GM19239 (cell line): ENCODE measurements at regions not wholly inside any gene's neighbourhood (a gene's known extent, or its start where the extent isn't known, plus 50 kb on each side); places are given as distances from the start of the nearest gene placed in this dataset.

Source experiments
- DNase-seq: peaks from one replicate; pipeline ENCODE4 v3.0.0; 2011; ENCODE audit warnings: low spot score; ENCODE audit not compliant: insufficient read length
- FAIRE-seq: peaks from 2 replicates; lab custom pipeline; 2011; peaks lifted over from hg19 to GRCh38; lab: Jason Lieb, UNC

- no peak for FAIRE-seq
- DNase-seq: no peak
These were observed 224.9 kb downstream of the UQCRFS1 start for GRCh38 chr19:28988066-28988465.

DNA sequence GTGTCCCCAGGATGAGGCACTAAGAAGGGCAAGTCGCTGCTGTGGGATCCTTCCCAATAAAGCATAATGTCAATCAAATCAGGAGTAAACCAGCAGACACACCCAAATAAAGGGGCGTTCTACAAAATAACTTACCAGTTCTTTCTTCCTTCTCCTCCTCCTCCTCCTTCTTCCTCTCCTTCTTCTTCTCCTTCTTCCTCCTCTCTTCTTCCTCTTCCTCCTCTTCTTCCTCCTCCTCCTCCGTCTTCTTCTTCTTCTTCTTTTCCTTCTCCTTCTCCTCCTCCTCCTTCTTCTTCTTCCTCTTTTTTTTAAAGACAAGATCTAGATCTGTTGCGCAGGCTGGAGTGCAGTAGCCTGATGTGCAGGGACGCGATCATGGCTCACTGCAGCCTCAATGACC is 225.8 kb downstream of the UQCRFS1 start:
- DNase-seq (no peak), FAIRE-seq (no peak)

GRCh38 chr19:28985201-28985600 is 227.8 kb downstream of the UQCRFS1 start:
- DNase-seq (no peak), FAIRE-seq (no peak)

DNA sequence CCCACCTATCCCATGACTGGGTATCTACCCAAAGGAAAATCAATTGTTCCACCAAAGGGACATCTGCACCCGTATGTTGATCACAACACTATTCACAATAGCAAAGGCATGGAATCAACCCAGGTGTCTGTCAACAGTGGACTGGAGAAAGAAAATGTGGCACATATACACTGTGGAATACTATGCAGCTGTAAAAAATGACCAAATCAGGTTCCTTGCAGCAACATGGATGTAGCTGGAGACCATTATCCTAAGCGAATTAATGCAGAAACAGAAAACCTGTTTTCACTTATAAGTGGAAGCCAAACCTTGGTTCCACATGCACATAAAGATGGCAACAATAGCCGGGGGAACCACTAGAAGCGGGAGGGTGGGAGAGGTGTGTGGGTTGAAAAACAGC is 228.6 kb downstream of the UQCRFS1 start:
- DNase-seq (no peak), FAIRE-seq (no peak)

DNA sequence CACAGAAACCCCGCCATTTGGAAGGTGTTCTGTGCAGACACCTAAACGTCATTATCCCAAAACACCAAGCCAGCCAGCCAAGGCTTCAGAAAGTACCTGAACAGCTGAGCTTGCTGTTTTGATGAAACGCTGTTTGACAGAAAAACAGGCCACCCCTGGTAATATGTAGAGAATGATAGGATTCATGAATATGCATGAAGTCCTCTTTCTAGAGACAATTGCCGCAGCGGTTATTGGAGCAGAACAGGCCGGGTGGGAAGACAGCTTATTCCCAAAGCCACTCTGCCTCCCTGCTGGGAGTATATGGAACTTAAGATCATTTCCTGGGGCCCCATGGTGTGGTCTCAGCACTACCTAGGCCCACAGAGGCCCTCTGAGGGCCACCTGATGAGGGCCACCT is 229.5 kb downstream of the UQCRFS1 start:
- FAIRE-seq (no peak), DNase-seq (no peak)

- DNase-seq (no peak), FAIRE-seq (no peak)
These were observed 231.0 kb downstream of the UQCRFS1 start for GRCh38 chr19:28981994-28982393.

GRCh38 chr19:28981518-28981917 is 231.4 kb downstream of the UQCRFS1 start:
- DNase-seq (no peak), FAIRE-seq (no peak)

DNA sequence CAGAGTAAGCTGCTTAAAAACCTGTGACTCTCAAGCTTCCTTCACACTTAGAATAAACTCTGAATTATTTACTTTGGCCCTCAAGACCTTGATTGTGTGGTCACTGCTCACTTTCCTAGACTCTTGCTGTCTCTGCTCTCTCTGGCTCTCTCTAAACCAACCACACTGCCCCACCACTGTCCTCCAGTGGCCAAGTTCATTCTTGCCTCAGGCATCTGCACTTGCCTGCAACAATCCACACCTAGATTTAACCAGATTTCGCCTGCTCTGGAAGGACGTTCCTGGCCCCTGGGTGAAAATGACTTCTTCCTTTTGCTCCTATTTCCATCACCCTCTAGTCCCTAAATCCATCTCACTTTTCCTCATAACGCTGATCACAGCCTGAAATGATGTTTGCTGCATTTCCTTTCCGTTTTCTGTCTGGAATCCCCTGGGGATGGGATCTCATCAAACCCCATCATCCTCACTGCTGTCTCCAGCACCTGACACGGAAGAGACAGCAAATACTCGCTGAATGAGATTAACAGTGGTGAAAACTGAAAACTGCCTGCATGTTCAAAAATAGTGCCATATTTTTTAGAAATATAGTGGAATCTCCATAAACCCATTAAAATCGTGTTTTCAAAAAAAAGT is 232.6 kb downstream of the UQCRFS1 start:
- no peak for DNase-seq
- no peak for FAIRE-seq

DNA sequence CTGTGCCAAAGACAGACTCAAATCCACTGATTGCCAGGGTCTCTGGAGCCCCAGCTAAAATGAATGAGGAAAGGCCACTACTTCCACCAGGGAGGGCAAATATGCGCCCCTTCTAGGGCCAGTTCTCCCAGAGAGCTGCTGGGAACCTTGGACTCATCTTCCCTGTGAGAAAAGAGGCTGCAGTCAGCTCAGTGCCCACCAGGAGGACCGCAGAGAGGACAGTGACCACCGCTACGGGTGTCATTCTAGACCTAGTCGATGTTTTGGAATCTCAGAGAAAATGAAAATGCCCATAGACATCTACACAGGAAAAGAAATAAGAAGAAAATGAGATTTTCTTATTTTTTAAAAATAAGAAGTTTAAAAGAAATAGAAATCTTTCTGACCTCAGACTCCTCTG is 235.1 kb downstream of the UQCRFS1 start:
- DNase-seq (no peak), FAIRE-seq (no peak)

DNA sequence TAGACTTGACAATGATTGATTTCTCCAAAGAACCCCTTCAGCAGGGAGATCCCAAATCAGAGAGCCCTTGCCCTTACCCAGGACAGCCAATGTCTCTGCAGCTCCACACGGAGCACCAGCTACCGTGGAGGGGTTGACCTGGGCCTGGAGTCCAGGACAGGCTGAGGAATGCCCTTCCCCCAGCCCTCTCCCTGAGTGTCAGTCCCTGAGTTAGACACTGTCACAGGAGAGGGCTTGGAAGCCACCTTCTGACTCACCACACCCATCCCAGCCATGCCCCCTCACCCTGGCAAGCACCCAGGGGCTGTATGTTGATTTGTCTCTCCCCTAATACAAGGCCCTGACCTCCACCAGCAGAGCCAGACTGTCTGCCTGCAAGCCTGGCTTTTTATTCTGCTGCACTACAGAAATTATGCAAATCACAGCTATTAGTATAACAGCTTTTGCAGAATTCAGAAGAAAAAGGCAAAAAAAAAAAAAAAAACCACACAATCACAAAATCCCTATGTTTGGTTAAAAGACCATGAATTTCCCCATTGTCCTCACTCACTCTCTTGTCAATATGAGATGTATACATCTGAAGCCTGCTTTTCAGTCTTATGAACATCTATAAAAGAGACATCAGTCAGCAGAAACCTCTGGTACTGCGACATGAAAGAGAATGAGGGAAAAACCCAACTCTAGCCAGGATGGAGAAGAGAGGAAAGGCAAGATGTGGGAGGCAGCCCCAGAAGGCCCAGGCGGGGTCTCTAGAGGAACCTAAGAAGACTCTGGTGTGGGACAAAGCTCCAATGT is 240.7 kb downstream of the UQCRFS1 start:
- DNase-seq (no peak), FAIRE-seq (no peak)

DNA sequence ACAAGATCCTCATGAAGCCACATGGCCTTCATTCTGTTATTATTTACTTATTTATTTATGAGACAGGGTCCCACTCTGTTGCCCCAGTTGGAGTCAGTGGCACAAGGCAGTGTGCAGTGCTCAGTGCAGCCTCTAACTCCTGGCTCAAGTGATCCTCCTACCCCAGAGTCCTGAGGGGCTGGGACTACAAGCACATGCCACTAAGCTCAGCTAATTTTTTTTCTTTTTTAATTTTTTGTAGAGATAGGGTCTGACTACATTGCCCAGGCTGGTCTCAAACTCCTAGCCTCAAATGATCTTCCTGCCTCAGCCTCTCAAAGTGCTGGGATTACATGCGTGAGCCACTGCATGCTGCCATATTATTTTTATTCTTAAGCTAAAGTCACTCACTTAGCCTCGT is 241.4 kb downstream of the UQCRFS1 start:
- DNase-seq (no peak), FAIRE-seq (no peak)

DNA sequence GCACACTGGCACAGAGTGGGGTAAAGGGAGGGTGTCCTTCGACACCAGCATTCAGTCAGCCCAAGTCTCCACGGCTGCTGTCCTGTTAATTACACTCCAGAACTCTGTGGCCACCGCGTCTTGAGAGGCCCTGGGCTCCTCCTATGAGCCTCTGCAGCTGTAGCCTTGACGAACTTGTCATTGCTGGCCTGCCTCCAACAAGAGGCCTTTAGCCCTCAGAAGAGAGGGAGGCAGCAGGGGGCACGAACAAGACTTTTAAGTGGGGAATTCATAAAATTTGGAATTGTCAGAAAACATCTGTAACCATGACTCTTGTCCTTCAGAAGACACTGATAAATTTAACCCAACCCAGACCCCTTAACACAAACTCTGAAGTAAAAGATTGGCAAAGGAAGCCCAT is 241.9 kb downstream of the UQCRFS1 start:
- DNase-seq: no peak
- no peak for FAIRE-seq

- no peak for FAIRE-seq
- no peak for DNase-seq
These were observed 244.2 kb downstream of the UQCRFS1 start for GRCh38 chr19:28968721-28969120.

DNA sequence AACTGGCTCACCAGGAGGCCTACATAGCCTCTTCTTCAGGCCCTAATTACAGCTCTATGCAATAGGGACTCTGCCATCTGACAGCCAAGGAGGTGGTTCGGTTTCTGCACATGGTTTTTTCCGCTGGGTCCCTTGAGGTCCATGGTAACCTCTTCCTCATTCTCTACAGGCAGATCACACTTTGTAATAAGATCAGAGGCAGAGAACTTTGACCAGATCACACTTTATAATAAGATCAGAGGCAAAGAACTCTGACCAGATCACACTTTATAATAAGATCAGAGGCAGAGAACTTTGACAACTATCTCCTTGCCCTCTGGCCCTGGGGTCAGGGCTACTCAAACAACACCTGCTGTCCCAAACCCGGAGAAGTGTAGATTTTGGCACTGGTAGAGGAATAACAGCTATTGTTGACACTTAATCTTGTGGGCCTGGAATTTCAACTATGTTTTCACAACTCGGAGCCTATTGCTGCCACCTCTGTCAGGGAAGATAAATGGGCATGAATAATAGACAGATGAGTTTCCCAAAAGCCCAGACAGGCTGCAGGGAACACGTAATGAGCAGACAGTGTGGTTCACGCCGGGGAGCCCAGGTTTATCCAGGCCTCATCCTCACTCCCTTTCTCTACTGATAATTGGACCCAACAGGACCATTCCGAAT is 246.1 kb downstream of the UQCRFS1 start:
- no peak for FAIRE-seq
- no peak for DNase-seq

DNA sequence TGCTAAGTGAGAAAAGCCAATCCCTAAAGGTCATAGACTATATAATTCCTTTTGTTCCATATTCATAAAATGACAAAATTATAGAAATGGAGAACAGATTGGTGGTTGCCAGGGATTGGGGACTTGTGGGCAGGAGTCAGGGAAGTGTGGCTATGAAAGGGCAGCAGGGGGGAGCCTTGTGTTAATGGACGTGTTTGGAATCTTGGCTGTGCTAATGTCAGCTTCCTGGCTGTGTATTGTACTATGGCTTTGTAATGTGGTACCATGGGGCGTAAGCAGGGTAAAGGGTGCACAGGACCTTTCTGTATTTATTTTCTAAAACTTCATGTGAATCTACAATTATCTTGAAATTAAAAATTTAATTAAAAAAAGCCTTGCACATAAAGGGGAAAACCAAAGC is 248.5 kb downstream of the UQCRFS1 start:
- no peak for FAIRE-seq
- no peak for DNase-seq

GRCh38 chr19:28963486-28964250 is 249.3 kb downstream of the UQCRFS1 start:
- FAIRE-seq: no peak
- DNase-seq: no peak

GRCh38 chr19:28961772-28962500 is 251.0 kb downstream of the UQCRFS1 start:
- FAIRE-seq: no peak
- DNase-seq: no peak

DNA sequence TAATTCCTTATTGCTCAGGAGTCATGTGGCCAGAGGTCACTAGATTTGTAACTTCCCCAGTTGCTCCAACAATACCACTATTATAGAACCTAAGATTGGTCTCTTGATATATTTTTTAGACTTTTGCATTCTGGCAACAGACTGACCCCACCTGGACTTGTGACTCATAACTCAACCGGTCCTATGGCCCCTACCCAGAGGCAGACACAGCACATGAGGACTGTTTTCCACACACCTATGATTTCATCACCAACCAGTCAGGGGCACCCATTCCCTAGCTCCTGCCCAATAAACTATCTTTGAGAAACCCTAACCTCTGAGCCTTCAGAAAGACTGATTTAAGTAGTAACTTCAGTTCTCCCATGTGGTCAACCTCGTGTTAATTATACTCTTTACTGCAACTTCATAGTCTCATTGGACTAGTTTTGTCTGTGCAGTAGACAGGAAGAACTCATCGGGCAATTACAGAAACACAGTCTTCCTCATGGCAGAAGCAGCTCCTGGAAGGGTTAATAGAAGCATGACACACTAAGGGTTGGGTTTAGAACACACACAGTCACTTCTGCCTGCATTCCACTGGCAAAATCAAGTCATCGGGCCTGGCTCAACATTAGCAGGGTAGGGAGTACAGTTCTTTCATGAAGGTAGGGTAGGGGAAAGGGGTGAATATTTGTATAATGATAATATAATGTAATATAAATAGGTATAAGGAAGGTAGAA is 251.8 kb downstream of the UQCRFS1 start:
- DNase-seq (no peak), FAIRE-seq (no peak)

DNA sequence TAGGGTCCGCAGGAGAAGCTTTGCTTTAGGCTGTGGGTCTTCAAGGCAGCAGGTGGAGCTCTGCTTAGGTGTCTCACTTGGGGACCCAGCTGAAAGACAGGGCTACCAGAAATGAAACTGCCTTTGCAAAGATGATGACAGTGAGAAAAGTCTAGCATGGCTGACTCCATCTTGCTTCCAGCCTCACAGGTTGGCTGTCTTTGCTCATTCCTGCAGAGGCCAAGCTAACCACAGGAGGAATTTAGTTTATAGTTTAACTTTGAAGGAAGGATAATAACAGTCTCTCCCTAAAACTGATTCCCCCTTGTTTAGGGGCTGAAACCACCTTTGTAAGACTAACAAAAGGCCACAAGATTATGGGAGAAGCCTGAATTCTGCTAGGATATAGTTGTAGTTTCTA is 252.4 kb downstream of the UQCRFS1 start:
- no peak for FAIRE-seq
- DNase-seq: no peak
